ENCODE measurements at regions not wholly inside any gene's neighbourhood (a gene's known extent, or its start where the extent isn't known, plus 50 kb on each side); places are given as distances from the start of the nearest gene placed in this dataset.
A peak's percentile ranks its signal among the peaks of the same experiment; 100 is the strongest.

GRCh38 chr1:55831759-55832158 is 616.6 kb upstream of the USP24 start:
- Histone ChIP-seq H3K27ac (ENCODE audit: insufficient read depth, low read length) (no peak overlapping the region), H3K27me3 (ENCODE audit: control insufficient read depth, insufficient read depth, low read length) (no peaks in the 10 kb centered on the region), H3K4me2 (ENCODE audit: extremely low read depth, insufficient read depth, low read length) (no peak overlapping the region), H3K4me1 (ENCODE audit: control insufficient read depth, extremely low read depth, insufficient read depth, low read length) (peaks cover 21% of the 10 kb centered on the region), H3K4me3 (replicated peaks in 1 of 4; ENCODE audit: control extremely low read depth in 1 of 4, insufficient read depth in 1 of 4, low read depth in 3 of 4, low read length in 4 of 4) (no peak overlapping the region), H3K79me2 (ENCODE audit: control insufficient read depth, insufficient read depth, low read length) (no peaks in the 10 kb centered on the region), H4K20me1 (ENCODE audit: control insufficient read depth, extremely low read depth, insufficient read depth, low read length) (no peaks in the 10 kb centered on the region), H3K9ac (ENCODE audit: insufficient read depth, low read length) (no peak overlapping the region), H3K36me3 (ENCODE audit: control insufficient read depth, insufficient read depth, low read length) (no peaks in the 10 kb centered on the region), H2AFZ (ENCODE audit: low read length) (no peak overlapping the region), H3K9me3 (ENCODE audit: control insufficient read depth, insufficient read depth, low read depth, low read length) (no peaks in the 10 kb centered on the region)
- no peak for TF ChIP-seq EZH2 (IDR thresholded peaks at IDR 0.05; ENCODE audit: low read length, missing control alignments)
- no peak for TF ChIP-seq CTCF (conservative IDR thresholded peaks at IDR 0.05 in 1 of 2, IDR thresholded peaks at IDR 0.05 in 1 of 2; ENCODE audit: low read depth in 1 of 2, low read length in 2 of 2)
- DNase-seq (ENCODE audit: low read depth in 2 of 2): no peak

- H2AFZ ChIP-seq (ENCODE audit: low read length): no peak overlapping the region
- no peaks in the 10 kb centered on the region for H3K79me2 ChIP-seq (ENCODE audit: control insufficient read depth, insufficient read depth, low read length)
- no peak overlapping the region for H3K4me2 ChIP-seq (ENCODE audit: extremely low read depth, insufficient read depth, low read length)
- H3K9me3 ChIP-seq (ENCODE audit: control insufficient read depth, insufficient read depth, low read depth, low read length): no peaks in the 10 kb centered on the region
- H3K4me1 ChIP-seq (ENCODE audit: control insufficient read depth, extremely low read depth, insufficient read depth, low read length): peaks cover 14% of the 10 kb centered on the region
- TF ChIP-seq CTCF (conservative IDR thresholded peaks at IDR 0.05 in 1 of 2, IDR thresholded peaks at IDR 0.05 in 1 of 2; ENCODE audit: low read depth in 1 of 2, low read length in 2 of 2) (no peak), EZH2 (IDR thresholded peaks at IDR 0.05; ENCODE audit: low read length, missing control alignments) (no peak)
- H3K27ac ChIP-seq (ENCODE audit: insufficient read depth, low read length): peak overlapping the region; percentile 76
- peak in 1 of 2 donors; percentile 19 for DNase-seq (ENCODE audit: low read depth in 2 of 2)
- no peak overlapping the region for H3K4me3 ChIP-seq (replicated peaks in 1 of 4; ENCODE audit: control extremely low read depth in 1 of 4, insufficient read depth in 1 of 4, low read depth in 3 of 4, low read length in 4 of 4)
- no peaks in the 10 kb centered on the region for H3K27me3 ChIP-seq (ENCODE audit: control insufficient read depth, insufficient read depth, low read length)
- no peaks in the 10 kb centered on the region for H3K36me3 ChIP-seq (ENCODE audit: control insufficient read depth, insufficient read depth, low read length)
- H4K20me1 ChIP-seq (ENCODE audit: control insufficient read depth, extremely low read depth, insufficient read depth, low read length): no peaks in the 10 kb centered on the region
- H3K9ac ChIP-seq (ENCODE audit: insufficient read depth, low read length): no peak overlapping the region
Measured at GRCh38 chr1:55828044-55828443, 612.9 kb upstream of the USP24 start.

GRCh38 chr1:55827350-55827749 is 612.2 kb upstream of the USP24 start:
- DNase-seq (ENCODE audit: low read depth in 2 of 2): peak; percentile 96 to 97
- Histone ChIP-seq H3K79me2 (ENCODE audit: control insufficient read depth, insufficient read depth, low read length) (no peaks in the 10 kb centered on the region), H3K4me3 (replicated peaks in 1 of 4; ENCODE audit: control extremely low read depth in 1 of 4, insufficient read depth in 1 of 4, low read depth in 3 of 4, low read length in 4 of 4) (no peak overlapping the region), H3K27ac (ENCODE audit: insufficient read depth, low read length) (peak overlapping the region; percentile 76), H3K4me2 (ENCODE audit: extremely low read depth, insufficient read depth, low read length) (peak overlapping the region; percentile 13), H3K27me3 (ENCODE audit: control insufficient read depth, insufficient read depth, low read length) (no peaks in the 10 kb centered on the region), H3K4me1 (ENCODE audit: control insufficient read depth, extremely low read depth, insufficient read depth, low read length) (peaks cover 11% of the 10 kb centered on the region), H4K20me1 (ENCODE audit: control insufficient read depth, extremely low read depth, insufficient read depth, low read length) (no peaks in the 10 kb centered on the region), H2AFZ (ENCODE audit: low read length) (no peak overlapping the region), H3K9ac (ENCODE audit: insufficient read depth, low read length) (no peak overlapping the region), H3K9me3 (ENCODE audit: control insufficient read depth, insufficient read depth, low read depth, low read length) (no peaks in the 10 kb centered on the region), H3K36me3 (ENCODE audit: control insufficient read depth, insufficient read depth, low read length) (no peaks in the 10 kb centered on the region)
- TF ChIP-seq CTCF (conservative IDR thresholded peaks at IDR 0.05 in 1 of 2, IDR thresholded peaks at IDR 0.05 in 1 of 2; ENCODE audit: low read depth in 1 of 2, low read length in 2 of 2) (no peak), EZH2 (IDR thresholded peaks at IDR 0.05; ENCODE audit: low read length, missing control alignments) (no peak)
